GM06990 (cell line): ENCODE measurements at regions not wholly inside any gene's neighbourhood (a gene's known extent, or its start where the extent isn't known, plus 50 kb on each side); places are given as distances from the start of the nearest gene placed in this dataset.

ENCODE experiments used
- DNase-seq: peaks from one replicate; pipeline ENCODE4 v3.0.0-alpha.2; 2011; ENCODE audit not compliant: insufficient read length; ENCODE audit errors: extremely low read depth
- H3K27me3 ChIP-seq: replicated peaks from 2 replicates; pipeline ENCODE4 v1.6.0; 2011; ENCODE audit warnings: low read length; ENCODE audit not compliant: control insufficient read depth, insufficient read depth
- H3K36me3 ChIP-seq: 2 replicates; pipeline ENCODE4 v1.5.1; 2011; ENCODE audit warnings: low read length; ENCODE audit not compliant: control insufficient read depth, insufficient read depth
- H3K4me3 ChIP-seq: replicated peaks from 2 replicates; pipeline ENCODE4 v1.5.1; 2011; ENCODE audit warnings: low read depth, mild to moderate bottlenecking, control low read depth, low read length
- CTCF ChIP-seq: IDR thresholded peaks from 2 replicates; pipeline ENCODE4 v1.5.1; 2011; ENCODE audit warnings: low read length, control low read depth, mild to moderate bottlenecking, inconsistent platforms; ENCODE audit not compliant: insufficient read depth, poor library complexity, severe bottlenecking

- Histone ChIP-seq H3K27me3 (no peaks in the 10 kb centered on the region), H3K36me3 (no peaks in the 10 kb centered on the region), H3K4me3 (no peak overlapping the region)
- no peak for DNase-seq
- TF ChIP-seq CTCF, result no peak
Observed at GRCh38 chr6:119915971-119916370, 566.4 kb upstream of the MAN1A1 start.

GRCh38 chr6:119908157-119908556 is 558.6 kb upstream of the MAN1A1 start:
- H3K4me3 ChIP-seq, result no peak overlapping the region
- no peaks in the 10 kb centered on the region for H3K36me3 ChIP-seq
- TF ChIP-seq CTCF, result no peak
- DNase-seq, result no peak
- H3K27me3 ChIP-seq, result no peaks in the 10 kb centered on the region

GRCh38 chr6:119902681-119903080 is 553.1 kb upstream of the MAN1A1 start:
- Histone ChIP-seq H3K4me3 (no peak overlapping the region), H3K27me3 (no peaks in the 10 kb centered on the region), H3K36me3 (no peaks in the 10 kb centered on the region)
- DNase-seq, result no peak
- no peak for TF ChIP-seq CTCF

- TF ChIP-seq CTCF, result no peak
- H3K27me3 ChIP-seq, result no peaks in the 10 kb centered on the region
- no peaks in the 10 kb centered on the region for H3K36me3 ChIP-seq
- no peak for DNase-seq
- H3K4me3 ChIP-seq, result no peak overlapping the region
Observed at GRCh38 chr6:119896806-119897205, 547.2 kb upstream of the MAN1A1 start.

GRCh38 chr6:119895626-119896025 is 546.1 kb upstream of the MAN1A1 start:
- no peak for DNase-seq
- Histone ChIP-seq H3K27me3 (no peaks in the 10 kb centered on the region), H3K4me3 (no peak overlapping the region), H3K36me3 (no peaks in the 10 kb centered on the region)
- TF ChIP-seq CTCF, result no peak

- no peak for TF ChIP-seq CTCF
- DNase-seq, result no peak
- Histone ChIP-seq H3K4me3 (no peak overlapping the region), H3K27me3 (no peaks in the 10 kb centered on the region), H3K36me3 (no peaks in the 10 kb centered on the region)
Observed at GRCh38 chr6:119894811-119895210, 545.2 kb upstream of the MAN1A1 start.
